ENCODE measurements at regions not wholly inside any gene's neighbourhood (a gene's known extent, or its start where the extent isn't known, plus 50 kb on each side); places are given as distances from the start of the nearest gene placed in this dataset.
"Not testable (repeated sequence)": the region's sequence is repeated elsewhere in the genome, so short reads cannot be mapped to it uniquely, and the experiment has no call there.

GRCh38 chr20:30310385-30310784 lies 947.1 kb upstream of the DEFB115 start:
- TF ChIP-seq CTCF (IDR thresholded peaks at IDR 0.05; ENCODE audit: low read depth, low read length, poor library complexity, severe bottlenecking); EZH2phosphoT487 (IDR thresholded peaks at IDR 0.05; ENCODE audit: borderline replicate concordance, low read length): not testable (repeated sequence)
